B cell (primary cell): ENCODE measurements at regions not wholly inside any gene's neighbourhood (a gene's known extent, or its start where the extent isn't known, plus 50 kb on each side); places are given as distances from the start of the nearest gene placed in this dataset.
"Not testable (repeated sequence)": the region's sequence is repeated elsewhere in the genome, so short reads cannot be mapped to it uniquely, and the experiment has no call there.

Experiments used
- ATAC-seq: fragments of 200-7000 bp; cut with Tn5 transposase; one replicate; pipeline ENCODE4 v1.10.0; 2021; ENCODE audit warnings: low read depth, mild to moderate bottlenecking, moderate number of reproducible peaks, moderate library complexity
- CTCF ChIA-PET: fragments of 350-600 bp; sonication (Branson Sonifier 250); formaldehyde crosslinking; loops from one replicate; lab custom pipeline; 2021; ENCODE audit warnings: antibody characterized with exemption, inconsistent platforms; lab: Charles Lee
- POLR2A ChIA-PET: fragments of 350-600 bp; sonication (Branson Sonifier 250); formaldehyde crosslinking; loops from one replicate; lab custom pipeline; 2021; ENCODE audit warnings: antibody characterized with exemption; lab: Charles Lee
- DNase-seq: peaks from one replicate; pipeline ENCODE4 v3.0.0; 2013
- H2AFZ ChIP-seq: 2 replicates; pipeline ENCODE4 v1.6.1; 2012; ENCODE audit warnings: mild to moderate bottlenecking, low read depth, low read length; ENCODE audit not compliant: insufficient read depth, poor library complexity, severe bottlenecking
- H3K27ac ChIP-seq, 2 donors: 1 replicate in 1 of 2; 2 replicates in 1 of 2; pipeline ENCODE4 v1.5.1; 2012 to 2013; ENCODE audit warnings: low read length in 2 of 2, mild to moderate bottlenecking in 2 of 2, moderate library complexity in 1 of 2
- H3K27me3 ChIP-seq, 4 experiments: fragments of 200-600 bp in 1 of 4; sonication (generic) in 1 of 4; replicated peaks in 1 of 4; 1 replicate in 2 of 4; 2 replicates in 2 of 4; pipeline versions ENCODE4 v1.6.1 to v1.7.0; 2013 to 2016; ENCODE audit warnings: low read length in 3 of 4, mild to moderate bottlenecking in 2 of 4, mixed read lengths in 1 of 4, moderate library complexity in 1 of 4; ENCODE audit not compliant: insufficient read depth in 4 of 4, control insufficient read depth in 3 of 4; ENCODE audit errors: control extremely low read depth in 1 of 4
- H3K36me3 ChIP-seq, 2 experiments: replicated peaks in 1 of 2; 1 replicate in 1 of 2; 2 replicates in 1 of 2; pipeline versions ENCODE4 v1.6.1 to v1.7.1; 2013; ENCODE audit warnings: low read length in 1 of 2; ENCODE audit not compliant: insufficient read depth in 2 of 2, control insufficient read depth in 1 of 2; ENCODE audit errors: control extremely low read depth in 1 of 2, extremely low read depth in 1 of 2
- H3K4me1 ChIP-seq, 2 donors: fragments of 200-600 bp in 1 of 2; sonication (generic) in 1 of 2; 1 replicate in 1 of 2; 2 replicates in 1 of 2; pipeline versions ENCODE4 v1.5.1 to v1.6.1; 2013 to 2017; ENCODE audit warnings: low read length in 2 of 2; ENCODE audit not compliant: control insufficient read depth in 2 of 2, insufficient read depth in 2 of 2
- H3K4me2 ChIP-seq: replicated peaks from 2 replicates; pipeline ENCODE3; 2012; ENCODE audit warnings: mild to moderate bottlenecking, low read depth, low read length; ENCODE audit not compliant: poor library complexity, severe bottlenecking
- H3K4me3 ChIP-seq, 5 experiments: fragments of 200-600 bp in 1 of 5; sonication (generic) in 1 of 5; 1 replicate in 3 of 5; 2 replicates in 2 of 5; pipeline versions ENCODE4 v1.5.1 to v1.7.0; 2011 to 2016; ENCODE audit warnings: low read length in 4 of 5, mild to moderate bottlenecking in 4 of 5, low read depth in 2 of 5, control low read depth in 1 of 5, moderate library complexity in 1 of 5; ENCODE audit not compliant: insufficient read depth in 1 of 5; ENCODE audit errors: control extremely low read depth in 1 of 5, extremely low read depth in 1 of 5
- H3K79me2 ChIP-seq: fragments of 200-600 bp; sonication (generic); one replicate; pipeline ENCODE4 v1.6.0; 2016; ENCODE audit warnings: low read length; ENCODE audit not compliant: control insufficient read depth, insufficient read depth
- H3K9ac ChIP-seq: fragments of 200-600 bp; sonication (generic); 2 replicates; pipeline ENCODE4 v1.6.1; 2017; ENCODE audit warnings: mild to moderate bottlenecking, low read length, moderate library complexity
- H3K9me3 ChIP-seq, 3 donors: one replicate each; pipeline versions ENCODE4 v1.6.1 to v1.7.1; 2013; ENCODE audit warnings: low read length in 2 of 3; ENCODE audit not compliant: control insufficient read depth in 2 of 3, insufficient read depth in 1 of 3; ENCODE audit errors: control extremely low read depth in 1 of 3
- H4K20me1 ChIP-seq: 2 replicates; pipeline ENCODE4 v1.6.0; 2012; ENCODE audit warnings: mild to moderate bottlenecking, low read length; ENCODE audit not compliant: insufficient read depth, control insufficient read depth, poor library complexity, severe bottlenecking
- H3K27ac Mint-ChIP-seq: one replicate; pipeline ENCODE4 v1.8.0; 2021; ENCODE audit warnings: mixed read lengths
- H3K27me3 Mint-ChIP-seq: one replicate; pipeline ENCODE4 v1.8.0; 2021; ENCODE audit warnings: mixed read lengths
- H3K4me1 Mint-ChIP-seq: one replicate; pipeline ENCODE4 v1.8.0; 2021; ENCODE audit warnings: mixed read lengths
- H3K4me3 Mint-ChIP-seq: one replicate; pipeline ENCODE4 v1.8.0; 2021; ENCODE audit warnings: mixed read lengths
- H3K9me3 Mint-ChIP-seq: one replicate; pipeline ENCODE4 v1.8.0; 2022; ENCODE audit warnings: mixed read lengths; ENCODE audit not compliant: insufficient read depth
- CTCF ChIP-seq: fragments of 200-600 bp; IDR thresholded peaks from one replicate; pipeline ENCODE4 v1.8.0; 2022; ENCODE audit warnings: antibody characterized with exemption, mild to moderate bottlenecking
- EZH2 ChIP-seq: IDR thresholded peaks from 2 replicates; pipeline ENCODE4 v1.6.1; 2012; ENCODE audit warnings: borderline replicate concordance, low read depth, mild to moderate bottlenecking, moderate library complexity, low read length; ENCODE audit not compliant: insufficient read depth, poor library complexity, severe bottlenecking
- WGBS: methylation state at CpG from one replicate; pipeline ENCODE4 v1.1.5; 2013; ENCODE audit warnings: missing lambda C conversion rate; ENCODE audit not compliant: insufficient coverage; 5-methylcytosine and 5-hydroxymethylcytosine counted together
- intact Hi-C: fragments of 100-400 bp; cut with micrococcal nuclease; formaldehyde crosslinking; loops from one replicate; pipeline ENCODE4 v1.10.0; 2022

DNA sequence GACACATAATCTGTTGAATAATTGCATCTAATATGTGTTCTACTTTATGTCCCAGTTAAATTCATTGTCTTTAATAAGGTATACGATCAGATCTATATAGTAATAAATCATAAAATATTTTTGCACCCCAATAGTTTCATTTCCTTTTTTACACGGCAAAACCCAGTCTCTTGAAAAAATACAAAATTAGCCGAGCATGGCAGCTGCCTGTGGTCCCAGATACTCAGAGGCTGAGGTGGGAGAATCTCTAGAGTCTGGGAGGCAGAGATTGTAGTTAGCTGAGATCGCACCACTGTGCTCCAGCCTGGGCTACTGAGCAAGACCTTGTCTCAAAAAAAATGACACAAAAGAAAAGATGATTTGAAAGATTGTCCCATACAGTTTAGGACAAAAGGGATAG lies 52.3 kb upstream of the PARP4 start:
- H3K79me2 ChIP-seq, result no peaks in the 10 kb centered on the region
- H3K9me3 Mint-ChIP-seq, result no peaks in the 10 kb centered on the region
- H3K27ac ChIP-seq, result no peak overlapping the region
- TF ChIP-seq CTCF, result no peak
- no peak for TF ChIP-seq EZH2
- peak overlapping the region; percentile 15 for H3K9ac ChIP-seq
- H3K9me3 ChIP-seq, result no peaks in the 10 kb centered on the region
- H4K20me1 ChIP-seq, result no peaks in the 10 kb centered on the region
- DNase-seq (peak; percentile 63), ATAC-seq (peak; percentile 81)
- peaks cover 13% of the 10 kb centered on the region in 2 donors for H3K4me1 ChIP-seq
- WGBS, result 40% methylated on average over 1 of the region's 4 CpGs
- H3K27me3 ChIP-seq, result no peaks in the 10 kb centered on the region
- no peaks in the 10 kb centered on the region for H3K36me3 ChIP-seq
- H2AFZ ChIP-seq, result no peak overlapping the region
- H3K27ac Mint-ChIP-seq, result no peak overlapping the region
- ChIA-PET CTCF (interaction anchor here (1.0 kb wide), 1 partner anchor 16 kb away, joined by 3 read pairs; no protein-coding TSS in a partner anchor), POLR2A (no interaction called here)
- H3K4me3 ChIP-seq, result no peak overlapping the region
- H3K4me3 Mint-ChIP-seq, result peak overlapping the region; percentile 44
- H3K4me2 ChIP-seq, result peak overlapping the region; percentile 45
- peaks cover 20% of the 10 kb centered on the region for H3K4me1 Mint-ChIP-seq
- H3K27me3 Mint-ChIP-seq, result peaks cover 10% of the 10 kb centered on the region
- intact Hi-C loops, result no loop called here

GRCh38 chr13:24567593-24567992 lies 55.0 kb upstream of the PARP4 start:
- intact Hi-C loops, H3K79me2 ChIP-seq, H3K9me3 ChIP-seq, H3K27me3 ChIP-seq, H3K27ac ChIP-seq, H3K27me3 Mint-ChIP-seq, POLR2A ChIA-PET, H4K20me1 ChIP-seq, H3K4me2 ChIP-seq, H3K36me3 ChIP-seq, H3K4me3 ChIP-seq, H3K4me3 Mint-ChIP-seq, H3K9me3 Mint-ChIP-seq, H3K27ac Mint-ChIP-seq, CTCF ChIA-PET, H3K9ac ChIP-seq, H2AFZ ChIP-seq, DNase-seq, ATAC-seq: not testable (repeated sequence)
- WGBS, result no CpG with 5 or more reads among the region's 3 CpGs
- H3K4me1 ChIP-seq, result peaks cover 13% of the 10 kb centered on the region in 2 donors
- peaks cover 18% of the 10 kb centered on the region for H3K4me1 Mint-ChIP-seq
